HCT116 (cell line): ENCODE measurements at regions not wholly inside any gene's neighbourhood (a gene's known extent, or its start where the extent isn't known, plus 50 kb on each side); places are given as distances from the start of the nearest gene placed in this dataset.

ENCODE experiments used
- ATAC-seq: fragments of 200-7000 bp; cut with Tn5 transposase; 2 replicates; pipeline ENCODE4 v1.9.1; 2020; ENCODE audit warnings: mild to moderate bottlenecking, moderate library complexity
- BruUV-seq: library from RNA; stranded (reverse); fragments of 400-500 nt; replicated peaks from 2 replicates; lab custom pipeline; 2021; lab: Mats Ljungman, UMichigan
- CTCF ChIA-PET: fragments of 300-600 bp; sonication (Branson Sonifier 250); formaldehyde crosslinking; loops from one replicate; lab custom pipeline; 2021; ENCODE audit warnings: antibody characterized with exemption; lab: Charles Lee
- POLR2A ChIA-PET: fragments of 300-600, 350-600 bp; sonication (Branson Sonifier 250); formaldehyde crosslinking; loops from one replicate; lab custom pipeline; 2021; ENCODE audit warnings: antibody characterized with exemption; lab: Charles Lee
- RAD21 ChIA-PET, 2 experiments: fragments of 300-600 bp; sonication (Branson Sonifier 250); formaldehyde crosslinking; loops; one replicate each; lab custom pipeline; 2023; ENCODE audit warnings: low total read pairs in 2 of 2; ENCODE audit not compliant: uncharacterized antibody in 2 of 2, unreplicated experiment in 2 of 2, low non-redundant PET in 1 of 2; lab: Charles Lee
- DNase-seq: peaks from one replicate; pipeline ENCODE4 v3.0.0-alpha.2; 2010; ENCODE audit warnings: low read depth, low spot score
- H2AFZ ChIP-seq: fragments of 200-600 bp; shearing (Covaris generic), sonication (generic); 2 replicates; pipeline ENCODE4 v1.6.1; 2017; ENCODE audit warnings: low read depth, mixed run types, mixed read lengths, antibody characterized with exemption, low read length; ENCODE audit not compliant: poor library complexity, severe bottlenecking
- H3K27ac ChIP-seq: 2 replicates; pipeline ENCODE4 v1.5.1; 2012; ENCODE audit warnings: low read depth, low read length
- H3K27me3 ChIP-seq: fragments of 200-600 bp; sonication (generic); 2 replicates; pipeline ENCODE4 v1.6.1; 2016; ENCODE audit warnings: mixed run types, low read length, mixed read lengths; ENCODE audit not compliant: insufficient read depth
- H3K36me3 ChIP-seq, 2 experiments: fragments of 200-500 bp in 1 of 2; fragments of 200-600 bp in 1 of 2; sonication (Bioruptor generic) in 1 of 2; sonication (generic) in 1 of 2; 2 replicates each; pipeline versions ENCODE4 v1.5.1 to v1.6.1; 2014 to 2016; ENCODE audit warnings: low read length in 2 of 2, inconsistent platforms in 1 of 2, mixed read lengths in 1 of 2, mixed run types in 1 of 2; ENCODE audit not compliant: insufficient read depth in 2 of 2, control insufficient read depth in 1 of 2
- H3K4me1 ChIP-seq, 2 experiments: fragments of 200-600 bp in 1 of 2; sonication (generic) in 1 of 2; 2 replicates each; pipeline versions ENCODE4 v1.5.1 to v1.6.1; 2012 to 2017; ENCODE audit warnings: low read length in 2 of 2, inconsistent platforms in 1 of 2, mild to moderate bottlenecking in 1 of 2, mixed read lengths in 1 of 2, mixed run types in 1 of 2, moderate library complexity in 1 of 2; ENCODE audit not compliant: insufficient read depth in 2 of 2, control insufficient read depth in 1 of 2
- H3K4me2 ChIP-seq: fragments of 200-600 bp; sonication (generic); 2 replicates; pipeline ENCODE4 v1.6.1; 2017; ENCODE audit warnings: mixed run types, low read length, mixed read lengths
- H3K4me3 ChIP-seq, 2 experiments: fragments of 200-600 bp in 1 of 2; sonication (generic) in 1 of 2; replicated peaks in 1 of 2; 2 replicates each; pipeline ENCODE4 v1.5.1; 2011 to 2016; ENCODE audit warnings: low read length in 2 of 2, control low read depth in 1 of 2, low read depth in 1 of 2, mild to moderate bottlenecking in 1 of 2, mixed read lengths in 1 of 2, mixed run types in 1 of 2
- H3K79me2 ChIP-seq: fragments of 200-600 bp; sonication (generic); 2 replicates; pipeline ENCODE4 v1.6.1; 2017; ENCODE audit warnings: mild to moderate bottlenecking, mixed run types, low read length, moderate library complexity, mixed read lengths; ENCODE audit not compliant: insufficient read depth
- H3K9ac ChIP-seq: fragments of 200-600 bp; sonication (generic); 2 replicates; pipeline ENCODE4 v1.6.1; 2016; ENCODE audit warnings: low read length, mixed read lengths
- H3K9me2 ChIP-seq: fragments of 200-600 bp; sonication (generic), shearing (Covaris generic); 2 replicates; pipeline ENCODE4 v1.6.1; 2017; ENCODE audit warnings: mixed run types, mild to moderate bottlenecking, moderate library complexity; ENCODE audit not compliant: insufficient read depth
- H3K9me3 ChIP-seq, 2 experiments: fragments of 200-500 bp in 1 of 2; fragments of 200-600 bp in 1 of 2; sonication (Bioruptor generic) in 1 of 2; sonication (generic) in 1 of 2; 2 replicates each; pipeline ENCODE4 v1.6.1; 2014 to 2017; ENCODE audit warnings: low read length in 2 of 2, mixed read lengths in 2 of 2, inconsistent platforms in 1 of 2, low read depth in 1 of 2, mild to moderate bottlenecking in 1 of 2, mixed run types in 1 of 2, moderate library complexity in 1 of 2; ENCODE audit not compliant: control insufficient read depth in 1 of 2, insufficient read depth in 1 of 2
- H4K20me1 ChIP-seq: fragments of 200-600 bp; sonication (generic), shearing (Covaris generic); 2 replicates; pipeline ENCODE4 v1.6.1; 2017; ENCODE audit warnings: mixed run types, mild to moderate bottlenecking, moderate library complexity; ENCODE audit not compliant: insufficient read depth
- CEBPB ChIP-seq: IDR thresholded peaks from 2 replicates; pipeline ENCODE4 v1.6.1; 2012; ENCODE audit warnings: low read depth
- EGR1 ChIP-seq: IDR thresholded peaks from 2 replicates; pipeline ENCODE4 v1.6.1; 2012; ENCODE audit warnings: low read depth
- MAX ChIP-seq: IDR thresholded peaks from 2 replicates; pipeline ENCODE4 v1.6.1; 2012
- POLR2AphosphoS5 ChIP-seq: IDR thresholded peaks from 2 replicates; pipeline ENCODE4 v1.6.1; 2011; ENCODE audit warnings: mild to moderate bottlenecking, low read depth, low read length, moderate library complexity
- SP1 ChIP-seq: IDR thresholded peaks from 2 replicates; pipeline ENCODE4 v1.6.1; 2012; ENCODE audit warnings: low read depth
- TCF7L2 ChIP-seq: IDR thresholded peaks from 2 replicates; pipeline ENCODE4 v1.7.0; 2011; ENCODE audit warnings: borderline replicate concordance, inconsistent platforms; ENCODE audit not compliant: insufficient read depth, insufficient read length; ENCODE audit errors: extremely low read depth
- ZFX ChIP-seq: fragments of 450-650 bp; IDR thresholded peaks from 2 replicates; pipeline ENCODE4 v1.6.1; 2017
- intact Hi-C: fragments of 100-400 bp; cut with micrococcal nuclease; formaldehyde crosslinking; loops from 2 replicates; pipeline ENCODE4 v1.10.0; 2022

- Histone ChIP-seq H3K9ac (no peak overlapping the region), H4K20me1 (no peaks in the 10 kb centered on the region), H2AFZ (no peak overlapping the region), H3K4me1 (peaks cover 3 to 5% of the 10 kb centered on the region in 2 experiments; a peak in 3 of 4 replicates), H3K9me2 (no peaks in the 10 kb centered on the region), H3K4me2 (no peak overlapping the region), H3K9me3 (no peaks in the 10 kb centered on the region), H3K4me3 (no peak overlapping the region), H3K27ac (no peak overlapping the region), H3K79me2 (no peaks in the 10 kb centered on the region), H3K27me3 (peaks cover 14% of the 10 kb centered on the region), H3K36me3 (no peaks in the 10 kb centered on the region)
- ATAC-seq (no peak), DNase-seq (no peak)
- no peak for TF ChIP-seq MAX
- no peak for TF ChIP-seq ZFX
- no peak for TF ChIP-seq CEBPB
- TF ChIP-seq TCF7L2 = no peak
- no peak for TF ChIP-seq SP1
- ChIA-PET POLR2A (no interaction called here), RAD21 (no interaction called here), CTCF (no interaction called here)
- intact Hi-C loops = no loop called here
- no TSS peak for BruUV-seq
These were observed 307.7 kb downstream of the TNS1 start for GRCh38 chr2:217695033-217695520.

GRCh38 chr2:217694291-217694690, 308.5 kb downstream of the TNS1 start:
- intact Hi-C loops = no loop called here
- ChIA-PET CTCF (no interaction called here), RAD21 (no interaction called here), POLR2A (no interaction called here)
- Histone ChIP-seq H3K4me2 (no peak overlapping the region), H3K9ac (no peak overlapping the region), H3K4me3 (no peak overlapping the region), H3K79me2 (no peaks in the 10 kb centered on the region), H2AFZ (no peak overlapping the region), H3K9me3 (no peaks in the 10 kb centered on the region), H4K20me1 (no peaks in the 10 kb centered on the region), H3K4me1 (peaks cover 3 to 5% of the 10 kb centered on the region in 2 experiments; a peak in 3 of 4 replicates), H3K27ac (no peak overlapping the region), H3K9me2 (no peaks in the 10 kb centered on the region), H3K36me3 (no peaks in the 10 kb centered on the region), H3K27me3 (peaks cover 6% of the 10 kb centered on the region)
- TF ChIP-seq SP1 (no peak), POLR2AphosphoS5 (no peak), EGR1 (no peak)
- ATAC-seq (no peak), DNase-seq (no peak)
- BruUV-seq = no TSS peak
